SK-N-SH (cell line): ENCODE measurements at regions not wholly inside any gene's neighbourhood (a gene's known extent, or its start where the extent isn't known, plus 50 kb on each side); places are given as distances from the start of the nearest gene placed in this dataset.
"Not testable (repeated sequence)": the region's sequence is repeated elsewhere in the genome, so short reads cannot be mapped to it uniquely, and the experiment has no call there.

ENCODE experiments used
- CTCF ChIA-PET: fragments of 300-600, 350-600 bp; formaldehyde crosslinking; extraction: SDS; loops from one replicate; lab custom pipeline; 2021; lab: Yijun Ruan, JAX
- POLR2A ChIA-PET: fragments of 350-600 bp; sonication (Branson Sonifier 250); formaldehyde crosslinking; extraction: SDS; loops from one replicate; lab custom pipeline; 2020; ENCODE audit warnings: antibody characterized with exemption, inconsistent platforms; lab: Yijun Ruan, JAX
- DNase-seq: peaks from one replicate; pipeline ENCODE4 v3.0.0; 2012
- H2AFZ ChIP-seq: fragments of 200-600 bp; sonication (generic); 2 replicates; pipeline ENCODE4 v1.8.1; 2016; ENCODE audit warnings: antibody characterized with exemption, mild to moderate bottlenecking, low read depth
- H3F3A ChIP-seq: fragments of 200-600 bp; sonication (generic); replicated peaks from 2 replicates; pipeline ENCODE3; 2016; ENCODE audit warnings: antibody characterized with exemption, mild to moderate bottlenecking; ENCODE audit not compliant: insufficient read depth
- H3K27ac ChIP-seq, 2 experiments: fragments of 200-500 bp in 1 of 2; fragments of 200-600 bp in 1 of 2; sonication (Bioruptor generic) in 1 of 2; sonication (generic), shearing (Covaris generic) in 1 of 2; 2 replicates each; pipeline versions ENCODE4 v1.5.1 to v1.6.1; 2014 to 2016; ENCODE audit warnings: low read depth in 2 of 2, inconsistent platforms in 1 of 2, low read length in 1 of 2, mild to moderate bottlenecking in 1 of 2, mixed read lengths in 1 of 2
- H3K27me3 ChIP-seq: fragments of 200-600 bp; sonication (generic), shearing (Covaris generic); 2 replicates; pipeline ENCODE4 v1.6.1; 2016; ENCODE audit warnings: mixed run types; ENCODE audit not compliant: insufficient read depth
- H3K36me3 ChIP-seq, 2 experiments: fragments of 200-500 bp in 1 of 2; fragments of 200-600 bp in 1 of 2; sonication (Bioruptor generic) in 1 of 2; sonication (generic) in 1 of 2; replicated peaks in 1 of 2; 2 replicates each; pipeline versions ENCODE3 to v1.5.1; 2014 to 2016; ENCODE audit warnings: low read length in 1 of 2, mild to moderate bottlenecking in 1 of 2; ENCODE audit not compliant: insufficient read depth in 2 of 2, control insufficient read depth in 1 of 2
- H3K4me1 ChIP-seq, 2 experiments: fragments of 200-500 bp in 1 of 2; fragments of 200-600 bp in 1 of 2; sonication (Bioruptor generic) in 1 of 2; sonication (generic), shearing (Covaris generic) in 1 of 2; 2 replicates each; pipeline versions ENCODE4 v1.5.1 to v1.6.1; 2014 to 2016; ENCODE audit warnings: low read depth in 1 of 2, low read length in 1 of 2, mixed run types in 1 of 2; ENCODE audit not compliant: insufficient read depth in 2 of 2, control insufficient read depth in 1 of 2
- H3K4me2 ChIP-seq: fragments of 200-600 bp; sonication (generic), shearing (Covaris generic); 2 replicates; pipeline ENCODE4 v1.6.1; 2017; ENCODE audit warnings: mixed run types
- H3K4me3 ChIP-seq, 2 experiments: fragments of 200-500 bp in 1 of 2; fragments of 200-600 bp in 1 of 2; sonication (Bioruptor generic) in 1 of 2; sonication (generic), shearing (Covaris generic) in 1 of 2; 2 replicates each; pipeline versions ENCODE4 v1.5.1 to v1.8.1; 2014 to 2016; ENCODE audit warnings: low read depth in 2 of 2, inconsistent platforms in 1 of 2, low read length in 1 of 2, mild to moderate bottlenecking in 1 of 2, mixed read lengths in 1 of 2, moderate library complexity in 1 of 2
- H3K79me2 ChIP-seq: fragments of 200-600 bp; sonication (generic); 2 replicates; pipeline ENCODE4 v1.8.1; 2017; ENCODE audit warnings: mild to moderate bottlenecking; ENCODE audit not compliant: insufficient read depth
- H3K9ac ChIP-seq: fragments of 200-600 bp; sonication (generic); 2 replicates; pipeline ENCODE4 v1.6.1; 2017; ENCODE audit warnings: mixed run types
- H3K9me2 ChIP-seq: fragments of 200-600 bp; sonication (generic); 2 replicates; pipeline ENCODE4 v1.6.1; 2017; ENCODE audit warnings: mixed run types
- H3K9me3 ChIP-seq: fragments of 200-600 bp; sonication (generic); 2 replicates; pipeline ENCODE4 v1.6.1; 2017; ENCODE audit warnings: mixed run types, mild to moderate bottlenecking, moderate library complexity
- H4K20me1 ChIP-seq: fragments of 200-600 bp; sonication (generic); 2 replicates; pipeline ENCODE4 v1.6.1; 2017; ENCODE audit warnings: mild to moderate bottlenecking, mixed run types; ENCODE audit not compliant: insufficient read depth
- FOXM1 ChIP-seq: IDR thresholded peaks from 2 replicates; pipeline ENCODE4 v1.4.0; 2012; ENCODE audit warnings: low read depth, mild to moderate bottlenecking
- NFIC ChIP-seq: IDR thresholded peaks from 2 replicates; pipeline ENCODE4 v1.4.0; 2012; ENCODE audit warnings: borderline replicate concordance
- RCOR1 ChIP-seq: fragments of 150-350 bp; IDR thresholded peaks from 2 replicates; pipeline ENCODE4 v1.6.1; 2017; ENCODE audit warnings: antibody characterized with exemption, low read length
- RXRA ChIP-seq: IDR thresholded peaks from 2 replicates; pipeline ENCODE4 v1.4.0; 2012; ENCODE audit warnings: low read depth, mild to moderate bottlenecking, borderline replicate concordance
- TAF1 ChIP-seq: IDR thresholded peaks from 2 replicates; pipeline ENCODE4 v1.6.1; 2012; ENCODE audit warnings: low read depth, mild to moderate bottlenecking, low read length, moderate library complexity, borderline replicate concordance
- WGBS: methylation state at CpG from one replicate; pipeline ENCODE4 v1.1.6; 2017; ENCODE audit warnings: low lambda C conversion rate; 5-methylcytosine and 5-hydroxymethylcytosine counted together
- TF ChIP-seq, protein P1 (sequence below): IDR thresholded peaks from 2 replicates; pipeline ENCODE4 v1.4.0; 2012; ENCODE audit warnings: low read depth, borderline replicate concordance
- TF ChIP-seq, protein P2 (sequence below): fragments of 200-600 bp; sonication (generic); IDR thresholded peaks from 2 replicates; pipeline ENCODE4 v1.6.1; 2017; ENCODE audit warnings: antibody characterized with exemption, mild to moderate bottlenecking, moderate library complexity

DNA sequence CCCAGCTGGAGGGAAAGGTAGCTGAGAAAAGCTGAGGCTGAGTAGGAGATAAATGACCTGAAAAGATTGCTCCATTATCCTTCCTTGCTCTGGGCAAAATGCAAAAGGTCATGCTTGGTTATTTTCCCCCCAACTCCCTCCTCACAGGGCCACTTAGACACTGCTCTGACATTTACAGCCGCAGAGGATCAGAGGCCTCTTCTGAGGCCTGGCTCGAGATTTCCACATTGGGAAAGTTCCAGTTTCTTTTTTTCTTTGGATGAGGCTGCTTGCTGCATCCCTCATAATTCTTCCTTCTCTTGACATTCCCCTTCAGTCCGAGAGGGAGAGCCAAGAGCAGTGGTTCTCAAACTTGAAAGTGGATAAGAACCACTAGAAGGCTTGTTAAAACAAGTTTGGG lies 60.1 kb upstream of the HSPA9 start:
- WGBS, result 62% methylated on average over 3 of the region's 3 CpGs
- Histone ChIP-seq H3K79me2 (no peaks in the 10 kb centered on the region), H3K4me3 (no peak overlapping the region), H3K9me2 (no peaks in the 10 kb centered on the region), H3K27me3 (no peaks in the 10 kb centered on the region; the same call in 1 of the 2 replicates), H3K4me2 (no peak overlapping the region), H2AFZ (no peak overlapping the region), H3K9ac (no peak overlapping the region), H3K9me3 (no peaks in the 10 kb centered on the region), H3K4me1 (peaks cover 0 to 21% of the 10 kb centered on the region in 2 experiments; a peak in 1 of 4 replicates), H3K36me3 (no peaks in the 10 kb centered on the region), H3F3A (no peaks in the 10 kb centered on the region), H4K20me1 (no peaks in the 10 kb centered on the region), H3K27ac (no peak overlapping the region)
- CTCF ChIA-PET, result interaction anchor here (1.1 to 3.2 kb wide), 4 partner anchors 7 to 191 kb away, joined by 3 to 12 read pairs (median 8); no protein-coding TSS in a partner anchor
- no peak for DNase-seq
- TF ChIP-seq, protein P1, sequence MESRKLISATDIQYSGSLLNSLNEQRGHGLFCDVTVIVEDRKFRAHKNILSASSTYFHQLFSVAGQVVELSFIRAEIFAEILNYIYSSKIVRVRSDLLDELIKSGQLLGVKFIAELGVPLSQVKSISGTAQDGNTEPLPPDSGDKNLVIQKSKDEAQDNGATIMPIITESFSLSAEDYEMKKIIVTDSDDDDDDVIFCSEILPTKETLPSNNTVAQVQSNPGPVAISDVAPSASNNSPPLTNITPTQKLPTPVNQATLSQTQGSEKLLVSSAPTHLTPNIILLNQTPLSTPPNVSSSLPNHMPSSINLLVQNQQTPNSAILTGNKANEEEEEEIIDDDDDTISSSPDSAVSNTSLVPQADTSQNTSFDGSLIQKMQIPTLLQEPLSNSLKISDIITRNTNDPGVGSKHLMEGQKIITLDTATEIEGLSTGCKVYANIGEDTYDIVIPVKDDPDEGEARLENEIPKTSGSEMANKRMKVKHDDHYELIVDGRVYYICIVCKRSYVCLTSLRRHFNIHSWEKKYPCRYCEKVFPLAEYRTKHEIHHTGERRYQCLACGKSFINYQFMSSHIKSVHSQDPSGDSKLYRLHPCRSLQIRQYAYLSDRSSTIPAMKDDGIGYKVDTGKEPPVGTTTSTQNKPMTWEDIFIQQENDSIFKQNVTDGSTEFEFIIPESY, result no peak
- no peak for TF ChIP-seq NFIC
- TF ChIP-seq RXRA, result no peak
- TF ChIP-seq FOXM1, result no peak
- TF ChIP-seq, protein P2, sequence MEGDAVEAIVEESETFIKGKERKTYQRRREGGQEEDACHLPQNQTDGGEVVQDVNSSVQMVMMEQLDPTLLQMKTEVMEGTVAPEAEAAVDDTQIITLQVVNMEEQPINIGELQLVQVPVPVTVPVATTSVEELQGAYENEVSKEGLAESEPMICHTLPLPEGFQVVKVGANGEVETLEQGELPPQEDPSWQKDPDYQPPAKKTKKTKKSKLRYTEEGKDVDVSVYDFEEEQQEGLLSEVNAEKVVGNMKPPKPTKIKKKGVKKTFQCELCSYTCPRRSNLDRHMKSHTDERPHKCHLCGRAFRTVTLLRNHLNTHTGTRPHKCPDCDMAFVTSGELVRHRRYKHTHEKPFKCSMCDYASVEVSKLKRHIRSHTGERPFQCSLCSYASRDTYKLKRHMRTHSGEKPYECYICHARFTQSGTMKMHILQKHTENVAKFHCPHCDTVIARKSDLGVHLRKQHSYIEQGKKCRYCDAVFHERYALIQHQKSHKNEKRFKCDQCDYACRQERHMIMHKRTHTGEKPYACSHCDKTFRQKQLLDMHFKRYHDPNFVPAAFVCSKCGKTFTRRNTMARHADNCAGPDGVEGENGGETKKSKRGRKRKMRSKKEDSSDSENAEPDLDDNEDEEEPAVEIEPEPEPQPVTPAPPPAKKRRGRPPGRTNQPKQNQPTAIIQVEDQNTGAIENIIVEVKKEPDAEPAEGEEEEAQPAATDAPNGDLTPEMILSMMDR, result no peak
- TF ChIP-seq RCOR1, result no peak
- TF ChIP-seq TAF1, result no peak
- POLR2A ChIA-PET, result no interaction called here

DNA sequence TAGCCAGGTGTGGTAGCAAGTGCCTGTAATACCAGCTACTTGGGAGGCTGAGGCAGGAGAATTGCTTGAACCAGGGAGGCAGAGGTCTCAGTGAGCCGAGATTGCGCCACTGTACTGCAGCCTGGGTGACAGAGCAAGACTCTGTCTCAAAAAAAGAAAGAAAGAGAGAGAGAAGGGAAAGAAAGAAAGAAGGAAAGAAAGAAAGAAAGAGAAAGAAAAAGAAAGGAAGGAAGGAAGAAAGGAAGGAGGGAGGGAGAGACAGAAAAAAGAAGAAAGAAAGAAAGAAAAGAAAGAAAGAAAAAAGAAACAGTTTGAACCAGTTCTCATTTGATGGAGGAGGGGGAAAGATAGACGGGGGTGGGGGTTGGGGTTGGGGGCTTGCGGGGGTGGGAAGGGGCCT lies 59.6 kb upstream of the HSPA9 start:
- H3K9me3 ChIP-seq, H4K20me1 ChIP-seq, H3K27ac ChIP-seq, H3K4me3 ChIP-seq, H3K9ac ChIP-seq, POLR2A ChIA-PET, H3K4me2 ChIP-seq, H3K79me2 ChIP-seq, DNase-seq, H3K27me3 ChIP-seq, H3K9me2 ChIP-seq, H3K36me3 ChIP-seq, H3F3A ChIP-seq, H2AFZ ChIP-seq: not testable (repeated sequence)
- 57% methylated on average over 4 of the region's 4 CpGs for WGBS
- peaks cover 0 to 21% of the 10 kb centered on the region in 2 experiments; a peak in 1 of 4 replicates for H3K4me1 ChIP-seq
- CTCF ChIA-PET, result interaction anchor here (2.8 to 3.2 kb wide), 2 partner anchors 8 to 55 kb away, joined by 12 read pairs; no protein-coding TSS in a partner anchor
